Left hindlimb (tissue), 1 donor: ENCODE measurements at regions not wholly inside any gene's neighbourhood (a gene's known extent, or its start where the extent isn't known, plus 50 kb on each side); places are given as distances from the start of the nearest gene placed in this dataset.

Experiments used
- DNase-seq: peaks from one replicate; pipeline ENCODE4 v3.0.0-alpha.2; 2018

DNA sequence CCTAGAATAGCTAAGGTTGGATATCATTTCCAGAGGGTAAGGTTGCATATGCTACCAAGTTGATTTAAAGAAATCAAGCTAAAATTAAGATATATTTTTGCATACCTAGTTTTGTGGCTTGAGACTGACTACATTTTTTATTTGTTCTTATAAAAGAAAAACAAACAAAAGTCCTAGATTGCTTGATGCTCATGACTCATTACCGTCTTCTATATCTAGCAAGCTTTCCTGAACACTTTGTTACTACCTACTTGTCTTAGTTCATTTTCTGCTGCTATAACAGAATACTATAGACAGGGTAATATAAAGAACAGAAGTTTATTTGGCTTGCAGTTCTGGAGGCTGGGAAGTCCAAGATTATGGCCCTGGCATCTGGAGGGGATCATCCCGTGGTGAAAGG lies 152.1 kb upstream of the THRB start:
- no peak for DNase-seq

DNA sequence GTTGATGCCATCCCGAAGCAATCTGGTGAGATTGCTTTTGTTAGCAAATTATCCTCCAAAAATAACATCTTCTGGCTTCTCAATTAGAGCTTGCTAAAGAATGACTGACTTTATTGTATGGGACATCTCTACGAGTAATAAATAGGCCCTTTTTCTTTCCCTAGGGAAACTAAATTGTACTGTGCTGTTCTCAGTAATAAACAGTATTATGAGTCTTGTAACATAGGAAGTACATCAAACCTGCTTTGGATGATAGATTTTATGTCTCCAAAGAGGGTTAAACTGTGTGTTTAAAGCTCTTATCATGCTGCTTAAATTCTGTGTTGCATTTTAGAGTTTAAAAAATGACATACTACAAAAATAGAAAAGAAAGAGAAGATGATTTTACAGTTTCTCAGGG lies 153.4 kb upstream of the THRB start:
- DNase-seq, result no peak

DNA sequence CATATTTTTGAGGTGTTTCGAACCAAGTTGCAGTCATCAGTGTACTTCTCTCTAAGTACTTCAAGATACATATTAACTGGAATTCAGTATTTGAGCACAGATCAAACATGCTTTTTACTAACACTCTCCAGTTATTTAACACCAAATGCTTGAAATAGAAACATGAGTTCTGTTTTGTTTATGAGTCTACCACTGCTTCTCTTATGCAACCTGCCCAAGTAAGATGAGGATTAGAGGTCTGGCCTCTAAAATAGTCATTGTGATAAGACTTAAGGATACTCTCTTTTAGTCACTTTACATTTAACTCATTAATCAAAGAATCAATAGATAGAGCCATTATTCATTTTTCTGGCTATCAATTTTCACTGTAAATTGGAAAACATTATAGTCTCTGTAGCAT lies 156.2 kb upstream of the THRB start:
- no peak for DNase-seq

- no peak for DNase-seq
Measured at GRCh38 chr3:24657870-24658510, 163.3 kb upstream of the THRB start.

DNA sequence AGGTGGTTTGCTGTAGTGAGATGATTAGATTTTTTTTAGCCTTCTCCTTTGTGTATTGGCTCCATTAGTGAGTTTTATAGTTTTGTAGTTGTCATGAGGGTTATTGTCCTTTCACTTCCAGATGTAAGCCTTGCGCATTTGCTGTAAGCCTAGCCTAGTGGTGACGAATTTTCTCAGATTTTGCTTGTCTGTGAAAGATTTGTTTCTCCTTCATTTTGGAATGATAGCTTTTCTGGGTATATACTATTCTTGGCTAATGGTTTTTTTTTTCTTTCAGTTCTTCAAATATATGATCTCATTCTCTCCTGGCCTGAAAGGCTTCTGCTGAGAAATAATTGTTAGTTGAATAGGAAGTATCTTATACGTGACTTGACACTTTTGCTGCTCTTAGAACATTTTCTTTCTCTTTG lies 166.5 kb upstream of the THRB start:
- no peak for DNase-seq

DNA sequence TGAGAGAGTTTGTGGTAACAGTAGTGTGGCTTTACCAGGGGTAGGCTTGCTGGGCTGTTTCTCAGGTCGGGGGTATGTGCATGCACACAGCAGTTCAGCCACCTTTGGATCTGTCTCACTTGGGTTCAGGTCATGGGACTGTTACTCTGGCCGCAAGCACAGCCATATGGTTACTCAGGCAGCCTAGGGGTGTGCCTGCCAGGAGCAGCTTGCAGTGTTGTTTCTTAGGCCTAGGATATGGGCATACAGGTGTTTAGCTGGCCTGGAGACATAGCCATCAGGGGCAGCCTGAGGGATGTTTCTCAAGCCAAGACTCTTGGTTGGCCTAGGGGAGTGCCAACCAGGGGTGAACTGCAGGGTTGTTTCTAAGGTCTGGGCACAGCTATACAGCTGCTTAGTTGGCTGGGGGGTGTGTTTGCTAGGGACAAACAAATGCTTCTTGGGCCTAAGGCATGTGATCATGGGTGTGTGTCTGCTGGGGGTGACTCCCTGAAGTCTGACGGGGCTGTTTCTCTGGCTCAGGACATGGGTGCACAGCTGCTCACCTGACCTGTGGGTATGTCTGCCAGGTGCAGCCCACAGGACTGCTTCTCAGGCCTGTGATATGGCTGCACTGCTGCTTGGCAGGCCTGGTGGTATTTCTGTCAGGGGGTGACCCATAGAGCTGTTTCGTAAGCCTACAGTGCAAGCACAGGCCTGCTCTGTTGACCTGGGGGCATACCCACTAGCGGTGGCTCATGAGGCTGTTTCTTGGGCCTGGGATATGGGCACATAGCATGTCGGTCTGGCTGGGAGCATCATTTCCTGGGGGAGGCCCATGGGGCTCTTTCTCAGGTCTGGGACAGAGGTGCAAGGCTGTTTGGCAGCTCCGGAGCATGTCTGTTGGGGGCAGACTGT lies 168.0 kb upstream of the THRB start:
- no peak for DNase-seq

DNA sequence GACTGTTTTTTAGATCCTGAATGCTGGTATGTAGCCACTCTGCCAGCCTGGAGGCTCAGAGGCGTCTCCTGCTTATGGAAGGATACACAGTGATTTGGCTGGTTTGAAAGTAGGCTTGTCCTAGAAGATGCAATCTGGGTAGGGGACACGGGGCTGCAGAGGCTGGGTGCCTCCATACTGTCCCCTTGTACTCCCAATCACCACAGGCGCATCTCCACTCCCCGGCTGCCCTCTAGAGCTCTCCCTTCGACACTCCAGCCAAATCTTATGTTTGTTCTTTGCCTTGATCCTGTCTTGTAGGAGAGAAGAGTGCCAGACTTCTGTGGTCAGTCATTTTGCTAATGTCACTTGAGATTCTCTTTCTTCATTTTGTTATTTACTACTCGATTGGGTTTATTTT lies 168.8 kb upstream of the THRB start:
- no peak for DNase-seq

GRCh38 chr3:24668039-24668438 lies 173.4 kb upstream of the THRB start:
- DNase-seq, result no peak

- DNase-seq, result no peak
Measured at GRCh38 chr3:24670871-24671270, 176.2 kb upstream of the THRB start.

GRCh38 chr3:24673596-24673995 lies 178.9 kb upstream of the THRB start:
- no peak for DNase-seq

GRCh38 chr3:24674261-24674660 lies 179.6 kb upstream of the THRB start:
- DNase-seq, result no peak

- DNase-seq, result no peak
Measured at GRCh38 chr3:24678021-24678420, 183.4 kb upstream of the THRB start.

DNA sequence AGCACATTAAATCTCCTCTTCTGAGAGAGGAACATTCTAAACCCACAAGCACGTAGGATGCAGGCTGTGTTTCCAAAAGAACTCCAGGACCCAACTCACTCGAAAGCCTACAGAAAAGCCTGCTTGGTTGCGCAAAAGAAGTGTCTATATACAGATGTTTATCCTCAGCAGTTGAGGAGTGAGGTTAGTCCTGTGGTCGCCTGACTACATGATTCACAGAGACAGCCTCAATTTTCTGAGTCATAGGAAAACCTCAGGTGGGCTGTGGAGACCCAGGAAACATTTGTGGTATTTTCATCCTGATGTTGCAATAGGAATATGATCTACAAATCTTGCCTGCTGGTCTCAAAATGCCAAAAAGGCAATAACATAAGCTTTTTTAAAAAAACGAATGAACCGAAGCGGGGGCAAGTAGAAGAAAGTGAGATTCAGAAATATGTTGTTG lies 183.8 kb upstream of the THRB start:
- peak; percentile 42 for DNase-seq

DNA sequence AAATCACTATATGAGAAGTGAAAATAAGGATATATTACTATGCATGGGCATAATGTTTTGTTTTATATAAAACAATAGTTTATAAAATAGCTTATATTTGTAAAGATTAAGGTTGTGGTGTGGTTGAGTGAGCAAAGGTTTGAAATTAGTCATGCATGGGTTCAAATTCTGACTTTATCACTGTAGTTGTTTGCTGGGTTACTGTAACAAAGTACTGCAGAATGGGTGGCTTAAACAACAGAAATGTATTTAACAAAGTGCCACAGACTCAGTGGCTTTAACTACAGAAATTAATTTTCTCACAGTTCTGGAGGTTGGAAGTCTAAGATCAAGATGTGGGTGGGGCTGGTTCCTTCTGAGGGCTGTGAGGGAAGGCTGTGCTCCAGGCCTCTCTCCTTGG lies 184.8 kb upstream of the THRB start:
- DNase-seq, result no peak

- peak; percentile 64 for DNase-seq
Measured at GRCh38 chr3:24680214-24680967, 185.7 kb upstream of the THRB start.

DNA sequence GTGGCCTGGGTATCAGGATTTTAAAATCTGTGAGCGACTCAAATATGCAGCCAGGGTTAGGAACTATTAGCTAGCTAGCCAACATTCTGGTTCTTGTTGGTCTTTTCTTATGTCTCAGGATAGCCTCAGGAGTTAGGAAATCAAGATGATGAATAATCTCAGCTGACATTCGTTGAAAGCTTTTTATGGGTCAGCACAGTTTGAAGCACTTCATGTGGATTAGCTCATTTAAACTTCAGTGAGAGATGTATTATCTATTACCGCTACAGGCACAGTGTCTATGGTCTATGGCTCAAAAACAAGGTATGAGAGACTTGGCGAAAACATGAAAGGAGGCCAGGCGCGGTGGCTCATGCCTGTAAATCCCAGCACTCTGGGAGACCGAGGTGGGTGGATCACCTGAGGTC lies 187.5 kb upstream of the THRB start:
- DNase-seq, result no peak

DNA sequence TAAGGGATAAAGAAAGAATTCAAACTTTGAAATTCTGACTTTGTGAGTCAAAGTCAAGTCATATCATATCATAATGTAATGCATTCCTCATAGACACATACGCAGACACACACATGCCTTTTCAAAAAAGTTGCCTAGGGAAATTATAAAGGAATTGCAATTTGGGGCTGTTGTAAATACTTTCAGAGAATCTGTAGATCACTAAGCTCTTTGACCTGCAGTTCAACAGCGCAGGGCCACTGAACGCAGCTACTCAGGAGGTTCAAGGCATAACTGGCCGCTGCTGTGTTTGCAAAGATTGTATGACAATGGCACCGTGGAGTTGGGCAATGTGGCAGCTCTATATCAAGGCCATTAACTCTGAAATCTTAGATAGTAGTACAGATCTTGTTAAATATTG lies 188.4 kb upstream of the THRB start:
- DNase-seq, result no peak

- peak; percentile 42 for DNase-seq
Measured at GRCh38 chr3:24683633-24684384, 189.2 kb upstream of the THRB start.

GRCh38 chr3:24684506-24685023 lies 189.9 kb upstream of the THRB start:
- DNase-seq, result no peak

- no peak for DNase-seq
Measured at GRCh38 chr3:24686808-24687207, 192.2 kb upstream of the THRB start.

- no peak for DNase-seq
Measured at GRCh38 chr3:24687671-24688070, 193.0 kb upstream of the THRB start.

DNA sequence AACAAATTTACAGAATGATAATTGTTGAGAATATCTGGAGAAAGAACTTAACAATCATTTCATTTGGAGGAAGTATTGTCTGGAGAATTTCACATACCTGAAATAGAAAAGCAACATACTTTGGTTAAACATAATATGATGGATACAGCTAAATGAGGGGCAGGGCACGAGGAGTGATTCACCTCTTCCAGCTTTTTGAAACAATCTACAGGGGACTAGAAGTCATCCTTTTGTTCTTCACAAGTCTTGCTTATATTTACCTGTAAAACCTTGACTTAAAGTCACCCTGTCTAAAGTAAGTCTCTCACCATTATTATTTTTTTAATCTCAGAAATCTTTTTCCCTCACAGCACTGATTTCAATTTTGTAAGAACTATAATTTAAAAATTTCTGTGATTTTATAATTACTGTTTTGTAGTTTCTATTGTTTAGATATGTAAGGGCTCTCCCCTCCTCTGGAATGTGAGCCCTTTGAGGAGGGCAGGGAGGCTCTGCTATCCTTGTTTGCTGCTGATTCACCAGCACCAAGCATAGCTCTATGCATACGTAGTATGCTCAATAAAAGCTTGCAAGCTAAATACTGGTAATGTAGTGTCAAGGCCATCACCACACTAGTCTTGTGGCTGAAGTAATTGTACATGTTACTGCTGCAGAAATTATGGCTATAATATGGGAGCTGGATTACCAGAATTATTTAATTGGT lies 193.9 kb upstream of the THRB start:
- DNase-seq, result no peak
